Fibroblast of skin of scalp (primary cell): ENCODE measurements at regions not wholly inside any gene's neighbourhood (a gene's known extent, or its start where the extent isn't known, plus 50 kb on each side); places are given as distances from the start of the nearest gene placed in this dataset.

Experiments
- DNase-seq: peaks from one replicate; pipeline ENCODE4 v3.0.0-alpha.2; 2013

GRCh38 chr4:111187108-111187507 is 564.2 kb upstream of the PITX2 start:
- DNase-seq = no peak

- peak; percentile 14 for DNase-seq
Observed at GRCh38 chr4:111198446-111198845, 575.6 kb upstream of the PITX2 start.

GRCh38 chr4:111204797-111205196 is 581.9 kb upstream of the PITX2 start:
- no peak for DNase-seq

DNA sequence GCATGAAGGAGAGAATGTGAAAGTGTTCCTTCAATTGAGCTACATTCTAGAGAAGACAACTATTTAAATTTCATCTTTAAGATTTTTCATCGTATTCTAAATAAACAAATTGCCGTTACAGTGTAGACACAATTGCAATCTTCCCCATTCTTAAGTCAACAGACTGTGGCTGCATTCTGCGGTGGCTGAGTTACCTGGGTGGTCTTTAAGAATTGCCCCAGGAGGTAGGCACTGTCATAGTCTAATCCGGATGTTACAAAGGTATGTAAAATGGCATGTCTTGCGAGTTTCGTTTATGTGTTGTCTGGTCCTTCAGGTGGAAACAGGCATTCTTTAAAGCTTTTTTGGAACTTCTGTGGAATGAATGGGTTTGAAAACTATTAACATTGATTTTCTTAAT is 586.1 kb upstream of the PITX2 start:
- no peak for DNase-seq

DNA sequence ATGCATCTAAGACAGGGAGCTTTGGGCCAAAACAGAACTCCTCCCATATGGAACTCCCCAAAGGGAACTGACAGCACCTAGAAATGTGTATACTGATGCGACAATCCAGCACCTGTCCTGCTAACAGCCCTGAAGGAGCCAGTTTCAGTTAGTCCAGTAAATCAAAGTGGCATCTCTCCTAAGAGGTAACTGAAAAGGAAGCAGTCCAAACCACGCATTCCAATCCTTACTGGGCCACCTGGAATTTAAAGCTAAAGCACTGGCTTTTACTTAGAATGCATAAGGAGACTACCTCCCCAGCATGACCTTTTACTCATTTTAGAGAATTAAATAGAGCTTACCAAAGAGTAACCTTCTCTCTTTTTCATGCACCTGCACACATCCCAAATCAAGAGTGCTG is 586.8 kb upstream of the PITX2 start:
- no peak for DNase-seq

DNA sequence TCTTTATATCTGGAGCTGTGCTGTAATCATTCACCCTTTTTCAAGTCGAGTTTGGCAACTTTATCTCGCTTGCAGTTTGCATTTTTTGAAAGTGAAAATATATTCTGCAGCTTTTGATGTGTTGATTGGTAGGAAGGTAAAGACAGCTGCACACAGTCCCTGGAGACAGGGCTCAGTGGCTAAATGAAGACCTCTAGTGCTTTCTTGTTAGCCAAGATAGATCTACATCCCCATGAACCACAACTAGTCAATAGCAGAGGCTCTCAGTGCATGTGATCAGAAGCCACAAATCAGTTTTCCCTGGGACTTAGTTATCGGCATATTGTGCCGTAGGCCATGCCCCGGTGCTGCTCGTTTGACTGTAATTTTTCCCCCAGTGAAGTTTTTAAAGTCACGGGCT is 587.7 kb upstream of the PITX2 start:
- no peak for DNase-seq

- DNase-seq = peak; percentile 21
Observed at GRCh38 chr4:111213531-111213930, 590.7 kb upstream of the PITX2 start.

- no peak for DNase-seq
Observed at GRCh38 chr4:111214371-111214770, 591.5 kb upstream of the PITX2 start.

- DNase-seq = no peak
Observed at GRCh38 chr4:111215755-111216154, 592.9 kb upstream of the PITX2 start.

DNA sequence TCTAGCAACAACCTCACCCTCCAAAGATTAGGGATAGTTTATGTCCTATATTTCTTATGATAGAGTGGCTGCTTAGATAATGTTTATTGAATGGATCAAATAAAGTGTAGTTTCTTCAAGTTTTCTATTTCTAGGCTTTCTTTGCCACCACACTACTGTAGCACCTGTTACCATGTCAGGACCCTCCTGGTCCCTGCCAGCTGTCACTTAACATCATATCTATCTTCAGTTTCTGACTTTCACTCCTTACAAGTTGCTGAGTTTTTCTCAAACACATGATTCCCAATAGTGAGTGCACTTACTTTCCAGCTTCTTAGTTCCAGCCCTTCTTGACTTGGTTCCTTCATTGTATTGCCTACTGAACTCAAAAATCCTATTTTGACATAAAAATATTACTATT is 593.9 kb upstream of the PITX2 start:
- no peak for DNase-seq

GRCh38 chr4:111221371-111221770 is 598.5 kb upstream of the PITX2 start:
- DNase-seq = no peak

DNA sequence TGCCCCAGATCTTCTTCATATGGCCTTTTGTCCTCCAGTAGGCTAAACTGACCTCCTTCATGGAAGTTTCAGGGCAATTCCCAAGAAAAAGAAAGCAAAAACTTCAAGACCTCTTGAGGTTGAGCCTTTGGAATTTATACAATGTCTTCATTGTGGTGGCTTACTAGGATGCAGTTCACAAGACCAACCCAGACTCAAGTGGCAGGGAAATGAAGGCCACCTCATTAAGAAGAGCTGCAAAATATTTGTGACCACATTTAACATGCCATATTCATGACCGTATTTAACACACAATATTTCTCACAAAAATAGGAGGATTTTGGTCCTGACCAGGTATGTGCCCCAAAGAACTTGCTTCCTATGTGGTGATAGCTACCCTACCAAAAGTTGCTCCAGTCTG is 605.5 kb upstream of the PITX2 start:
- peak; percentile 75 for DNase-seq

DNA sequence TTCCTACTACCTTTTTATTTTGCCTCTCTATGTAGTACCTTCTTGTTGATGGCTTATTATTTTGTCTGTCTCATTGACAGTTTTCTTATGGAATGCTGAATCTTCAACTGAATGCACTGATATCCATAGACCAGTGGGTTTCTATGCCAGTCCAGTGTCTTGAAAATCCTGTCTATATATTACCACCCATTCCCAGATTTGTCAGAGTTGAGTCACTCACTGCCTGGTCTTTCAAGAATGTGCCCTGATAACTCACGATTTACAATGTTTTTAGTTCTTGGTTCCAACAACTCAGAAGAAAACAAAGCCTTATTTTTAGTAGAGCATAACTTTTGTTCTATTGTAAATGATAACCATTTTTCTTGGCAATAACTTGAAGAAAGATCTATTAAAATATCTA is 606.0 kb upstream of the PITX2 start:
- DNase-seq = peak; percentile 68

DNA sequence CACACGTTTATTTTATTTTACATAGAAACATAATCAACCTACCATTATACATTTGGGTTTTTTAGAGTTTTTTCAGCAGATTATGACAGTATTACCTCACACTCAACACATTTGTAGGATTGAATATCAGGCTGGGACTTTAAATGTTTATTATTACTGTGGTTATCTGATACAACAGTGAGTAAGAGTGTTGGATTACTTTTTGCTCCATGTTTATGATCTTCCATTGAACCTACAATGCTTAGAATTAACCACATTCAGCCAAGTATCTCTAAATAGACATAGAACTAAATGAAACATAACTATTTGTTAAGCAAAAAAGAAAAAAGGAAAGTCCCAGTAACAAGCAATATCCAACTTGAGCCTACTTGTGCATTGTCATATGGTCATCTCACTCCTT is 607.4 kb upstream of the PITX2 start:
- DNase-seq = peak; percentile 22

DNA sequence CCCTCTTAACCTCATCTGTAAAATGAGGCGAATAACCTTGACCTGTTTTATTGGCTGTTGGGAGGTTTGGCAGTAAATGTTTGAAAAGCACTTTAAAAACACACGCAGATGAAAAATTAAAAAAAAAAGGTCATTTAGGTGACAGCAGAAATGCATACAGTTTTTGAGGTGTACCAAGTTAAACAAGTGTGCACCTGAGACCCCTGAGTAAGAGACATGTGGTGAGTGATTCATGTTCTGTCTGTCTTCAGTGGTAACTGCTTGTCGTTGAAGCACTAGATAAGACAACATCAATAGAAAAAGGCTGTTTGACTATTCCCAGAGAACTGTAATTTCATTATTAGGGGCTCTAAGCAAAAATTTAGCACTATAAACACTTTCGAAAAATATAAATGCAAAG is 608.4 kb upstream of the PITX2 start:
- DNase-seq = no peak

GRCh38 chr4:111234939-111235338 is 612.1 kb upstream of the PITX2 start:
- no peak for DNase-seq

DNA sequence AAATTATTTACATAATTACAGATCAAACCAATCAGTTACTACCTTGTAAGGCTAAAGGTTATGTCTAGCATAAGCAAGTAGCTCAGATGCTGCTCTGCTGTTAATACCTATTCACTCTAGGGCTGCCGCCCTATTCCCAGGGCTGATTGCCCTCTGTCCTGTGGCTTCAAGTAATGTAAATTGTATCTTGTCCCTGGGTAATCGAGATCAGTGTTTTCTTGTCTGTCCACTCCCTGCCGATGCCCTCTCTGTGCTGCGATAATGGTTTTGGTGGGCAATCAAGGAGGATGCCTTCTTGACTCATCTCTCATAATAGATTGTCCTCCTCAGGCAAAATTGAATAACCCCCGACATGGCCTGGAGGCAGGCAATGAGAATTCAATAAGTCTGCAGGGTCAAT is 641.0 kb upstream of the PITX2 start:
- DNase-seq = no peak

DNA sequence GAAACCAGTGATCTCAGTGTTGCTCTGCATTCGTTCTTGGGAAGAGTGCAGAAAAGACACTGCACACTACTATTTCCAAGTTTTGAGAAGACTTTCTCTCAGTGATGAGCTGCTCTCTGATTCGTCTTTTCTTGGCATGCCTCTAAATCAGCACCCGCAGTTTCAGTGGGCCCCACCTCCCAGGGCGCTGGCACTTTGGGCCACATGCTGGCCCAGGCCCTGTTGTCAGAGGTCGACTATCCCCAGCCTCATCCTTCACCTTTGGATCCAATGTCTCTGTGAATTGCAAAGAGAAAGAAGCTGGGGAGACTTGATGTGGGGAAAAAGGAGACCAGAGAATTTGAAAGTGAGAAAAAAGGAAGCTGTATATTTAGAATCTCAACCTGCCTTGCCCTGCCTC is 644.1 kb upstream of the PITX2 start:
- no peak for DNase-seq

DNA sequence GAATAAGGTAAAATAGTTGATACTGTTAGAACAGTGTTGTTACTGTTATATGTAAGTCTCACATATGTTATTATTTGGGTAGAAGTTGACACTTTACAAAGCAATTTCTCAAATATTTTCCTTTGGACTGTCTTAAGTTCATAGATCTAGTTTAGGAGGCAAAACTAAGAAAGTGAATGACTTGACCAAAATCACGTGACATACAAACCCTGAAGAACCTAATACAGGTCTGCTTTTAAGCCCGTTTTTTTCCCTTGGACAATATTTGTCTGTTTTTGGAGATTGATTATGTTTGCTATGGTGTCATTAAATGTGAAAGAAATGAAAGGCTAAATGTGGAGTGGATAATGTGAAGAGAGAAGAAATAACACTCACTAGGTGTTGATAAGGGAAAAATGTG is 644.9 kb upstream of the PITX2 start:
- no peak for DNase-seq

GRCh38 chr4:111268769-111269414 is 646.0 kb upstream of the PITX2 start:
- DNase-seq = peak; percentile 72

DNA sequence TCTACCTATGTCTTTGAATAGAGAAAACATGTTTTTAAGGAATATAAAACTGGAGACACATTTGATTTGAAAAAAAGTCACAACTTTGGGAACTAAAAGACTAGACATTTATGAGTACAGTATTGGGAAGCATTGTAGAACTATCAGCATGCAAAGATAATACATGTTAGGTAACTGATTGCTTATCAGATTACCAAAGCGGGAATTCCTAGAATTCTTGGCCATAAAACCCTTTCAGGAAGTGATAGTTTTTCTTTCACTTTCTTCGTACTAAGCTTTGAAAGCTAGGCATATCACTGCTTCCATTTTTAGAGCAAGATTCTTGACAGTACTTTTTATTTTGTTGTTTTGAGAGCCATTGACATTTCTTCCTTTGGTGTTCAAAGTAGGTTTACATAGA is 646.6 kb upstream of the PITX2 start:
- DNase-seq = no peak

GRCh38 chr4:111274060-111274459 is 651.2 kb upstream of the PITX2 start:
- DNase-seq = no peak

GRCh38 chr4:111274486-111274885 is 651.6 kb upstream of the PITX2 start:
- peak; percentile 80 for DNase-seq

DNA sequence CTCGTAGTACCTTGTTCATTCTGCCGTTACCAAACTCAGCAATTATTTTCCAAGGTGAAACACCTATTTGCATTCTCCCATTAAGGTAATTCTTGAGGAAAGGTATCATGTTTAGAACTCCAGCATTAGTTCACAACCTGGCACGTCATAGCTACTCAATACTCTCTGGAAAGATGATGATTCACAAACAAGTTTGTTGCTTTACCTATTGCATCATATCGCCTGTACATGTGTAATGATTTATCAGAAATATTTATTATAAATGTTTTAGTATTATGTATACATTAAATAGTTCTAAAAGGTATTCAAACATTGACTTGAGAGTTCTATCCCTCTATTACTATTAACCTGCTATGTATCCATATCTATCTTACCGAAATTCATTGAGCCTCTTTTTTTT is 658.3 kb upstream of the PITX2 start:
- DNase-seq = no peak

DNA sequence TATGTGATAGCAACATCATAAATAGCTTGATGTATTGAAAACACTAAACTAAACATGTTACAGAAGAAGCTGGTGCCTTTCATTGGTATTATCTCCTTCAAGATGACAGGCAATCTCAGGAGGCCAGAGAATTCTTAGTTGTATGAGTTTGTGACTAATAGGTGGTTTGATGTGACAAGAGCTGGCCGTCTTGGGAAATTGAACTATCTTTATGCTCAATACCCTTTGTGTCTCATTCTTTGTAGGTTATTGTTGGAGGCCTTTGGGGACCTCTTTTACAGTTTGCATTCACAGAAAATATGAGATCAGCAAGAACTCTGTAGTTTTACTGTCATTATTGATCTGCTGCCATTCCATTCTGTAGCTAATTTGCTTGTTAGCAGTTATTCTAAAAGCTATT is 659.2 kb upstream of the PITX2 start:
- DNase-seq = no peak
